ENCODE measurements at regions not wholly inside any gene's neighbourhood (a gene's known extent, or its start where the extent isn't known, plus 50 kb on each side); places are given as distances from the start of the nearest gene placed in this dataset.
"Not testable (repeated sequence)": the region's sequence is repeated elsewhere in the genome, so short reads cannot be mapped to it uniquely, and the experiment has no call there.

DNA sequence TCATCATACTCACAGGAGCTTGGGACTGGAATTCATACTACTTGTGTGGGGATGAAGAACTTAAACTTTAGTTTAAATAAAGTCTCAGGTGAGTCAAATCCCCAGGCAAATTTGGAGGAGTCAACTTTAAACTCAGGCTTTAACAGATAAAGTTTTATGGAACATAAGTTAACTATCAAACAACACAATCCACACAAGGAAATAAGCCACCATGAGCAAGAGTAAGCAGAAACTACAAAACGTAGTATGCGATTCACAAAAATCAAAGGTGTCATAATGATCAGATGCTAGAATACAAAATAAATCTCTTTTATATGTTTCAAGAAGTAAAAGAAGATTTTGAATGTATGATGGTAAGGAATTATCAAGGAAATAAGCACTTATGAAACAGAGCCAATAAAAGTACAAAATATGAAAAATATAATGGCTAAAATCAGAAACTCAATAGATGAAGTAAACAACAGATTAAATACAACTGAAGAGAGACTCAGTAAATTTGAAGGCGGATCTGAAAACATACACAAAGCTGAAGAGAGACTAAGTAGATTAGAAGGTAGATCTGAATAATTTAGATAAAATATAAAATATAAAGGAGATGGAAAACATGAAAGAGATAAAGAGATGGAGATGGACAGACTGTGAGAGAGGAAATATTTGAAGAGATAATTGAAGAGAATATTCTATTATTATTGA, 97.5 kb upstream of the TWIST2 start:
- DNase-seq (ENCODE audit: low read depth) = no peak

DNA sequence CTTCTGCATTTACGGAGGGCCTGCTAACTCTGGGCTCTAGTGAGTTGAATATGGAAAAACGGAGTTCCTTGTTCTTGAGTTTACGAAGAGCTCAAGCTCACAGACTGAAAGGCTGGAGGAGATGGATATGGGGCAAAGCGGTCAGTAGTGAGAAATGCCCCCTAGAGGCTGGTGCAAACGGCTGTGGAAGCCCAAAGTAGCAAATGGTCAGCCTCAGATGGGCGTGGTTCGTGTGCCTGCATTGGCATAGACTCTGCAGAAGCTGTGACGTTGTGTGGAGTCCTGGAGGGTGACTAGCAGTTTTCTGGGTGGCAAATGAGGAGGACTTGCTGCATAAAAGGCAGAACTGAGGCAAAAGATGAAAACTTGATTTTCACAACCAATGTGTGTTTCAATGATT, 93.6 kb upstream of the TWIST2 start:
- no peak for DNase-seq (ENCODE audit: low read depth)

DNA sequence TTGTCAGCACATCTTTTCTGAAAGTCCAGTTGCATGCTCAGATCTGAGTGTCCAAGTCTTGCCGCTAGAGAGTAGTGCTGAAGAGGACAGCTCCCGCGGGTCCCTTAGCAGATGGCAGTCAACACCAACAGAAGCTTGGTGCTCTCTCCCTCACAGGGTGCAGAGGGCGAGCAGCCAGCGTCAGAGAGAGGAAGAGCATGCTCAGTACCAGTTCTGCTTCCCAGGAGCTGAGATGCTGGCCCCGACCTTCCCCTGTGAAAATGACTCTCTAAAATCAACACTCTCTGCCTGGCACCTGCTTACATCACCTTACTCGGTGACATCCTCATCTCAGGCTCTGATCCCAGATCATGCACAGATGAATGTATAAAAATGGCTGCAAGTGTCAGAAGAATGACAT, 86.0 kb upstream of the TWIST2 start:
- DNase-seq (ENCODE audit: low read depth) = no peak

DNA sequence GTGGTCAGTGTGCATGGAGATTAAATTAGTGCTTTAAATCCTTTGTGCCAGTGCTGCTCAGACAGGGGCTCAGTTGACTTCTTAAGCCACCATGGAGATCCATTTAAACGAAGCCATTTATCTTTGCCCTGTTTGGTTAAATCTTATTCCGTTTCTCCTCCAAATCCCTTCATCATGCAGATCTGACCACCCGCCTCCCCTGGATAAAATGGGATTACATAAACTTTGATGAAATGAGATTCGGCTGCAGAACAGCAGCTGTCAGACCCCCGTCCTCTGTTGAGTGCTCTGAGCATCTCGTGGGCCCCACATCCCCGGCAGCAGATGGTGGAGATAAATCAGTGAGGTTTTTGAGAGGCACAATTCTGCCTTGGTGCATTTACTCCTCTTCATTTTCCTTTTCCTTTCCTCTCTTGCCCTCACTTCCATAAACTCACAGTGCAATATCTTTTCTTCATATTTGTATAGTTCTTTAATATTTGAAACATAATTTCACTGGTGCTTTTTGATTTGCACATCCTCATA, 84.4 kb upstream of the TWIST2 start:
- DNase-seq (ENCODE audit: low read depth) = no peak

DNA sequence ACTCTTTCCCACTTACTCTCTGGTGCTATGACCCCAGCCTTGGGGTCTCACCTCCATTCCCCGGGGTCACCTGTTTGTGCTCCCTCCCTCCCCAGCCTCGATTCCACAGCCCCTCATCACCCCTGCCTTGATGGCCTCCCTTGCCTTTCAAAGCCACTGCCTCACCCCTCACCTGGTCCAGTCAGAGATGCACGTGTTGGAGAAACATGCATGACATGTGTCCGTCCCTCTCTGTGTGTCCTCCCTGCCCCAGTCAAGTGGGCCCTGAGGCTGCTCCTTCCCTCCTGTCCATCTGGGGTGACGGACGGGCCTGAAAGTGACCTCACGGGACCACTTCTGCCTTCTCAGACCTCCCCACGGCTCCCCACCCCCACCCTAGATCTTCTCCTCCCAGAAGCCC, 82.3 kb upstream of the TWIST2 start:
- DNase-seq (ENCODE audit: low read depth) = no peak

DNA sequence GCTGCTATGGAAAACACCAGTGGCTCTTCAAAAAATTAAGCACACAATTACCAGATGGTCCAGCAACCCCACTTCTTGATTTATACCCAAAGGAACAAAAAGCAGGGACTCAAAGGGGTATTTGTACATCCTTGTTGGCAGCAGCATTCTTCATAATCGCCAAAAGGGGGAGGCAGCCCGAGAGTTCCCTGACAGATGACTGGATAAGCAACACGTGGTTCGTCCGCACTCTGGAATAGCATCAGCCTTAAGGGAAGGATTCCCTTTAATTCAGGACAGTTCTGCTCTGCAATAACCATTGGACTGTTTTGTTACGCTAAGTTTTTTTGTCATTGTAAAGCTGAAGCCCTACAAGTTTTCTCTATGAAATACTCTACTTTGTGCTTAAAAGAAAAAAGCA, 76.7 kb upstream of the TWIST2 start:
- no peak for DNase-seq (ENCODE audit: low read depth)

DNA sequence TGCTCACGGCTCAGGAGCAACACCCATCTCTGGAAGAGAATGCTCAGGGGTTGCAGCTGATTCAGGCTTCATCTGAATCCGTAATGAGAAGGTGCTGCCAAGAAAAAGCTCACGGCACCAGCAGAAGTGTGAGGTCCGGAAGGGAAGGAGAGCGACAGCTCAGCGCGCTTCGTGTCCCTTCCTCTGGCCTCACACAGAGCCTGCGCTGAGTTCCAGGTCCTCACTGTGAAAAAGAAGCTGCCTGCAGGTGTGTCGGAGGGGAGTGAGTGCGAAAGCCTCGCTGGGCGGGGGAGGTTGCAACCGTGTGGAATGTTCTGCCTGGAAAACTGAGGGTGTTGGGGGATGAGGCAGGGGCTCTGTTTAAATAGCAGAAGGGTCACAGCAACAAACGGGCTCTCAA, 76.2 kb upstream of the TWIST2 start:
- no peak for DNase-seq (ENCODE audit: low read depth)

DNA sequence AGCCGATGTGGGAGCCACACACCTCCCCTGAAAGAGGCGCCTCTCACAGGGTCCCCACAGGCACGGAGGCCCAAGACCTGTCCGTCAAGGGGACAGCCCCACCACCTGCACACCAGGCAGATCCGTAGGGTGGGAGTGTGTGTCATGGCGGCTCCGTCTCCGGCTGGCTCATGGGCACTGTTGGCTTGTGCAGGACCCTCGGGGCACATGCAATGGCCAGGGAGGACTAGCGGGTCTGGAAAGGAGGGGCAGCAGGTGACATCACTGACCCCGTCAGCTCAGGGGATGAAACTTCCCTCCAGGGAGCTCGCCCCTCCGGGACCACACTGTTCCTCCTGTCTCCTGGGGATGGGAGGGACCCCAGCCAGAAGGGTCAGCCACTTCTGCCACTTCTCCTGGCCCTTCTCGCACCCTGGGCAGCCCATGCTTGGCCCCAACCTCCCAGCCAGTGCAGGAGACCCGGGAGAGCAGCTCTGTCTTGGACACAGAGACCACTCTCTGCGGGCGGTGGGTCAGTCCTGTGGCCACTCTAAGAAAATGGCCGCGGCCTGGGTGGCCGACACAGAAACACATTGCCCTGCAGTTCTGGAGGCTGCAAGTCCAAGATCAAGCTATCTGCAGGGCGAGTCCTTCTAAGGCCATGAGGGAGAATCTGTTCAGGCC, 75.1 kb upstream of the TWIST2 start:
- DNase-seq (ENCODE audit: low read depth) = no peak

DNA sequence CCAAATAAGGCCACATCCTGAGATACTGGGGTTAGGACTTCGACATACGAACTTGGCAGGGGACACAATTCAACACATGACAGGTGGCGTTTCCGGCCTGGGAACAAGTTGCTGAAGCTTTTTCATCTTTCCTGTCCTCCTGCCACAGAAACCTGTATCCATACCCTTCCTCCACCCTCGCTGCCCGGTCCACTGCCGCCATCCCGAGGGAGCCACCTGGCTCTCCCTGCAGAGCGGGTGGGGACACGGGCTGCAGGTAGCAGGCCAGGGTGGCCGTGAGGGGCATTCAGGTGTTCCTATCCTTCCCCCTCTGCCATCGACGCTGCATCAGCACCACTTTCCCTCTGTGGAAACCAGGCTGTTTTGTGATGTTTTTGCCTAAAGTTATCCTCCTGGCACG, 74.4 kb upstream of the TWIST2 start:
- DNase-seq (ENCODE audit: low read depth) = no peak

DNA sequence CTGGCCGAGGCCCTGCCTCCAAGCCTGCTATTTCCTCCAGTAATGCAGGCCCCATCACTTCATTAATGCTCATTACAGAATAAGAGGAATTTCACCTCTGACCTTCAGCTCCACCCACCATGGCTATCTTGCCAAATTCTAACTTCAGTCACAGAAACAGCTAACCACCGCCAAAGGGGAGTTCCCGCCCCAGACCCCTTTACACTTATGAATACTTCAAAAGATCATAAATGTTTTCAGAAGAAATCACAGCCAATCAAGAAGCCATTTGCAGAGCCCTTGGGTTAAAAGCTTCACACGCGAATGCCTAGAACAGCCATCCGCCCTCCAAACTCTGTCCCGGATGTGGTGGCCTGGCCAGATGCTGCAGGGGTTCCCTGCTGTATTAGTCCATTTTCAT, 73.8 kb upstream of the TWIST2 start:
- DNase-seq (ENCODE audit: low read depth) = no peak

DNA sequence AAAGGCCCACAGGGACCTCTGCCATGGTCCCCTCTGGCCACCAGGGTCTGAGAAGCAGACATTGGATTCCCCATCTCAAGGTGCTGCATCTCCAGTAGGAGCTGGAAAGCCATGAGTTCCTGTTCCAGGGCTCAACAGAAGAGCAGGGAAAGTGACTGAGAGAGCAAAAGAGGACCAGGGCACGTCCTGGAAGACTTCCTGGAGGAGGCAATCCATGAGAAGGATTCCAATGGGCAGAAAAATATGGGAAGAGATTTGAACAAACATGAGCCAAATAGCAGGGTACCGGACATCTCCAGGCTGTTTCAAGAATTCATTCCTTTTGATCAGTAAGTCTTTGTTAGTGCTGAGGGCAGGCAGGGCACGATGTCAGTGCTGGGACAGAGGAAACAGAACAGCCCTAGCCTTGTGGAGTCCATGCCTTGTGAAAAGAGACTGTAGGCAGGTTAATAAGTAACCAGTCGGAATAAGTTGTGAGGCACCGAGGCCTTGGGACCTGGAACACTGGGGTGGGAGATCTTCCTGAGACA, 72.8 kb upstream of the TWIST2 start:
- no peak for DNase-seq (ENCODE audit: low read depth)

DNA sequence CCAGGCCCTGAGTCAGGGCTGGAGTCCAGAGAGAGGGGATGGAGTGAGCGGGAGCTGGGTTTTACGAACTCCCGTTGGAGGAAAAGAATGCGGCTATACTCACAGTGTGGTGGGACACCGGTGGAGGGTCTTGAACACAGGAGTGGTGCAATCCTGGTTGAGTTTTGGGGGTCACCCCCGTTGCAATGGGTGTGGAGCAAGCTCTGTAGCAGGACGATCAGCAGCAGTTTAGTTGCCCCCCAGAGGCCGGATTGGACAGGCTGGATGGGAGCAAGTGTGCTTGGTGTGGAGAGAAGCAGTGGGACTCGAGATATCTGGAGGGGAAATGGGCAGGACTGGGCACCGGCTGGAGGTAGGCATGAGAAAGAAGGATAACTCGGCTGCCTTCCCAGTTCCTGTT, 72.3 kb upstream of the TWIST2 start:
- no peak for DNase-seq (ENCODE audit: low read depth)

DNA sequence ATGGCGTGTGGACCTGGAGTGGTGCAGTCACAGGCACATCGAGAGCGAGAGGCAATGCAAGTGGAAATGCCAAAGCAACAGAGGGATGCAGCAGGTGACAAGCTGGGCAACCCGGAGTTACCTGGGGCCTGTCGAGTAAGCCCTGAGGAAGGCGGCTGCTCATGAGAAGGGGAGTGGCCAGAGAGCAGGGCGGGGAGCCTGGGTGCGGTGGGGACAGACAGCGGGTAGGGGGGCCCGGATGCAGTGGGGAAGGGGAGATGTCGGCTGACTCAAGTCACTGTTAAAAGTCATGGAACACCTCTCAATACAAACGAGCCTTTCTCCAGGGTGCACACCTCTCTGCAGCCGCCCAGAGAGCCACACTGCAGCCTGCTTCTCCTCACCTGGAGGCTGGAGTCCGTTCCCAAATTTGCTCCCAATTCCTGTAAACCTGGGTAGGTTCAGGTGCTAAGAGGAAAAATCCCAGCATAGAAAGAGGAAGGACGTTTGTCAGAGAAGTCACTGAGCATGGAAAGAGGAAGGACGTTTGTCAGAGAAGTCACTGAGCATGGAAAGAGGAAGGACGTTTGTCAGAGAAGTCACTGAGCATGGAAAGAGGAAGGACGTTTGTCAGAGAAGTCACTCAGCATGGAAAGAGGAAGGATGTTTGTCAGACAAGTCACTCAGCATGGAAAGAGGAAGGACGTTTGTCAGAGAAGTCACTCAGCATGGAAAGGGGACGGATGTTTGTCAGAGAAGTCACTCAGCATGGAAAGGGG, 71.7 kb upstream of the TWIST2 start:
- DNase-seq (ENCODE audit: low read depth) = no peak

DNA sequence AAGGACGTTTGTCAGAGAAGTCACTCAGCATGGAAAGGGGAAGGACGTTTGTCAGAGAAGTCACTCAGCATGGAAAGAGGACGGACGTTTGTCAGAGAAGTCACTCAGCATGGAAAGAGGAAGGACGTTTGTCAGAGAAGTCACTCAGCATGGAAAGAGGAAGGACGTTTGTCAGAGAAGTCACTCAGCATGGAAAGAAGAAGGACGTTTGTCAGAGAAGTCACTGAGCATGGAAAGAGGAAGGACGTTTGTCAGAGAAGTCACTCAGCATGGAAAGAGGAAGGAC, 71.2 kb upstream of the TWIST2 start:
- not testable (repeated sequence) for DNase-seq (ENCODE audit: low read depth)

DNA sequence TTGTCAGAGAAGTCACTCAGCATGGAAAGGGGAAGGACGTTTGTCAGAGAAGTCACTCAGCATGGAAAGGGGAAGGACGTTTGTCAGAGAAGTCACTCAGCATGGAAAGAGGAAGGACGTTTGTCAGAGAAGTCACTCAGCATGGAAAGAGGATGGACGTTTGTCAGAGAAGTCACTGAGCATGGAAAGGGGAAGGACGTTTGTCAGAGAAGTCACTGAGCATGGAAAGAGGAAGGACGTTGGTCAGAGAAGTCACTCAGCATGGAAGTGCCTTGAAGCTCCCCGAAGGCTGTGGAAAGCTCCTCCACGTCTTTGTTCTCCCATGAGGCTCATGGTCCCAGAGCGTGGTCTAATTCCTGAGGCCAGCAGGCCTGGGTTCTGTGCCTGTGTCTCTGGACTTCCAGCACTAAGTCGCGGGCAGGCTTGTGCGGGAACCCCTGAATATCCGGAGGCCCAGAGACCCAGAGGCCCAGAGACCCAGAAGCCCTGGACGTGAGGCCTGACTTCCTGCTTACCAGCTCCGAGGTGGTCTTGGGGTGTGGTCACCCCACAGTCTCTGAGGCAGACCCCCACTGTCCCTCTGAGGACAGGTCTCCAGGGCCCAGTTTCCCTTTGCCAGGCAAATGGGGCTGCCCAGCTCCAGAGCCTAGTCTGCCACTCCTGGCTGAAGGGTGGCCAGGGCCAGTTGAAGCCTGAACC, 70.4 kb upstream of the TWIST2 start:
- DNase-seq (ENCODE audit: low read depth) = no peak

DNA sequence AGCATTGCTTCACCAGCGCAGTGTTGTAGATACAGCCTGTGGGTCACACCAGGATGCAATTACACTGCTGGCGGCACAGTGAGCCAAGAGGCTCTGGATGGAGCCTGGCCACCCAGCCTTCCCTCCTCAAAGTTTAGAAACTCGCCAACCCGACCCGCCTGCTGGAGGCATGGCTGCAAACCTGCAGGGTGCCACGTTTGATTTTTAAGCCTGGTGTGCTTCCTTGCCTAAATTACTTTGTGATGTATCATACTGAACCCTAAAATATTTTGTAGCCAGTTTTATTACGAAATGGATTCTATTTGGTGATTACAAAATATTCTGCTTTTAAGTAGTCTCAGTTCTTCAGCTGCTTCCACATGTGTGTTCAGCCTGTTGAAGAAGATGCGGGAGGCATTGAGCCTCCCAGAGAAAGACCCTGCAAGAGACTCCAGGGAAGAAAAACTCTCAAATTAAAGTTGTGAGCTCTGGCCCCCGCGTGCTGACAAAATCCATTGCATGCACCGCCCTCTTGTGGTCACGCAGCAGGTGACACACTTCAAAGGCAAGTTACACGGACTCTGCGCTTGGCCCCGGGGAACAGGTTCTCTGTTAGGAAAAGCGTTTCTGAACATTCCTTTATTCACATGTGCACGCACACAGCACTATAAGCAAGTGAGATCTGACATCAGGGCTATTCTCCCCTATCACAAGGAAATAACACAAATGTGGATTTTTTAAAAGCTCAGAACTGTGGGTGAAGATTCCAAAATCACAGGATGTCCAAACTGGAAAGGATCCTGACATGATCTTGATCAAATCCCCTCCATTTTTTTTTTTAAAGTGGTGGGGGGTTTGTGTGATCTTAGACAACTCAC, 63.0 kb upstream of the TWIST2 start:
- DNase-seq (ENCODE audit: low read depth) = peak; percentile 19

DNA sequence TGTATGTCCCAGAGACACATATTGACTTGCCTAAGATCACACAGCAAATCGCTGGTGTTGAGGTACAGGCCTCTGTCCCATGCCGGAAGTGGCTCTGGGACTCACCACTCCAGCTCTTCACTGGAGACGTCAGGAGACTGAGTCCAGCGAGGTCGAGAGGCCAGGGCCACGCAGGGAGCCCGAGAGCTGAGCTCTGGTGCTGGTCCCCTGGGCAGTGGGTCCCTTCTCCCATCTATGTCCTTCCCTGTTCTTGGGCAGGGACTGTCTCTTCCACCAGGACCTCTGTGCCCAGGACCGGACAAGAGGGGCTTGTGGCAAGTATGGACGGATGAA, 62.4 kb upstream of the TWIST2 start:
- DNase-seq (ENCODE audit: low read depth) = no peak

DNA sequence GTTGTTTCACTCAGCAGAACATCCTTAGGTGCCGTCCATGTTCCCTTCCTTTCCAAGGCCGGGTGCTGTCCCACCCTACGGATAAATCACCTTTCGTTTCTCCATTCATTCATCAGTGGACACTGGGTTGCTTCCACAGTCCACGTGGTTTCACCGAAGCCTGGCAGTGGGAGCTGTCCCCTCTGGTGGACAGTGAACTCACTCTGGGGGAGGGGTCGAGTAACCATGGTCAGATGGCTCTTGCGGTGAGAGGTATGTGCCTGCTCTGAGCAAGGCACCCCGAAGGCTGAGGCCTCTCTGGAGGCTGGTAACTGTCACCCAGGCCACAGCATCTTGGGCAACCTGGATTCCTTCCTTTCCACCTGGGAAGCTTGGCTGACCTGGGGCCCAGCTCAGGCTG, 61.5 kb upstream of the TWIST2 start:
- no peak for DNase-seq (ENCODE audit: low read depth)

DNA sequence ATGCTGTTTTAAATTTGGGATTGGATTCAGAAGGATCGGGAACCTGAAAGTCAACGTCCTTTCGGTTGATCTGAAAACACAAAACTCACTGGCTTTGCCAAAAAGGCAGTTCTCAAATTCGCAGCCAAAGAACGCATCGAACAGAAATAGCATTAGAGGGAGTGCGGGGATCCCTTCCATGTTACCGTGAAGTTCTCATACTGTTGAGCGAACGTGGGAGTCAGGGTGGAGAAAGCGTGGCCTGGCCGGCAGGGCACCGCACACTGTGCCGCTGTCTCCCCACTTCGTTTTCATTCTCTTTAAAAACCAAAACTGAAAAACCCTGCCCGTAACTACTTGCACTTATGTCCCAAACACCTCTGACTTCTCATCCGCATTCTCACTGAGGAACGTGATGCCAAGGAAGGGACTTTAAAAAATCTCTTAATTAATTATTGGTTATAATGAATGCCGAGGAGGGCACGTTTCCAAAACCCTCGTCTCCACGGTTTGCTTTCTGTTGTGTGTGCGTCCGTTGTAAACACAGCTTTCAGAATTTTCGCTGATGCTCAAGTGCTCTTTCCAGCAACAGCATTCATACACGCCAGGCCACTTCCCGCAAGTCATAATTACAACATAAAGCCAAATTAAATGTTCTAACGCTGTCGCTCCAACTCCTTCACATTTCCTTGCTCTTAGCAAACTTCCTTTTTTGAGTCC, 60.9 kb upstream of the TWIST2 start:
- DNase-seq (ENCODE audit: low read depth) = no peak

DNA sequence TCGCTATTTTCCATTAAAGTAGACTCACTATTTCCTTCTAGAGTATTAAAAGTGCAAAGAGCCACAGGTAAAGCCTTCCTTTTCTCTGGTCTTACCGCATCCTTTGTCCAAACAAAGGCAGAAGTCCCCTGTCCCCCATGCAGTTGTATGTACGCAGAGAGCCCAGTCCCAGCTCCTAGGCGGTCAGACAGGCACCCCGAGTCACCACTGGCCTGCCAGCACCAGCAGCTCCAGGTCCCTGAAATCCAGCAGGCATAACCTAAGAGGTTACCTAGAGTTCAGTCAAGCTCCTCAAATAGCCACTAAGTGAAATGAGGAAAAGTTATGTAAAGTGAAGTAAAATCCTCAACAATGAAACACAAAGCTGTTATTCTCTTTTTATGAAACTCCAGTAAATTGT, 60.4 kb upstream of the TWIST2 start:
- no peak for DNase-seq (ENCODE audit: low read depth)

DNA sequence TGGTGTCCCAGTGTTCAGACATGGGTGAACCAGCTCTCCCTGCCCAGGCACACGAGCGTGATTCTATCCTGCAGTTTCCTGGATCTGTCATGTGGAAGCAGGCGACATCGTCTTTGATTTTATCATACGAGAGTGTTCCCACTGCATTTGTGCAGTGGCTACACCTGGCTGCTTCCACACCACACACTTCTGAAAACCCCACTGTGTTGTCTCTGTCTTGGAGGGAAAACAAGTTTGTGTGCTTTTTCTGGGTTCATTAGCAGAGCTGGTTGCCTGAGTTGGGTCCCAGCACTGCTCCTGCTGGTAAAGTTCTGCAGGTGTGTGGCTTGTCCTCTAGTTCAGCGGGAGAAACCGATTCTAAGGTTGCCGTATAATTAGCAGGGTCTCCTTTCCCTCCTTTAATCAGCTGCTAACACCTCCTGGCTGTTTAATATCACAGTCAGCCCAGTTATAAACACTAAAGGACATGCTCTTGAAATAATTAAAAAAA, 58.5 kb upstream of the TWIST2 start:
- no peak for DNase-seq (ENCODE audit: low read depth)
